NCI-H524 (cell line): ENCODE measurements at regions not wholly inside any gene's neighbourhood (a gene's known extent, or its start where the extent isn't known, plus 50 kb on each side); places are given as distances from the start of the nearest gene placed in this dataset.

Experiments used
- DNase-seq, 2 experiments: peaks; one replicate each; lab custom pipeline; 2025; lab: John Stamatoyannopoulos, UW

DNA sequence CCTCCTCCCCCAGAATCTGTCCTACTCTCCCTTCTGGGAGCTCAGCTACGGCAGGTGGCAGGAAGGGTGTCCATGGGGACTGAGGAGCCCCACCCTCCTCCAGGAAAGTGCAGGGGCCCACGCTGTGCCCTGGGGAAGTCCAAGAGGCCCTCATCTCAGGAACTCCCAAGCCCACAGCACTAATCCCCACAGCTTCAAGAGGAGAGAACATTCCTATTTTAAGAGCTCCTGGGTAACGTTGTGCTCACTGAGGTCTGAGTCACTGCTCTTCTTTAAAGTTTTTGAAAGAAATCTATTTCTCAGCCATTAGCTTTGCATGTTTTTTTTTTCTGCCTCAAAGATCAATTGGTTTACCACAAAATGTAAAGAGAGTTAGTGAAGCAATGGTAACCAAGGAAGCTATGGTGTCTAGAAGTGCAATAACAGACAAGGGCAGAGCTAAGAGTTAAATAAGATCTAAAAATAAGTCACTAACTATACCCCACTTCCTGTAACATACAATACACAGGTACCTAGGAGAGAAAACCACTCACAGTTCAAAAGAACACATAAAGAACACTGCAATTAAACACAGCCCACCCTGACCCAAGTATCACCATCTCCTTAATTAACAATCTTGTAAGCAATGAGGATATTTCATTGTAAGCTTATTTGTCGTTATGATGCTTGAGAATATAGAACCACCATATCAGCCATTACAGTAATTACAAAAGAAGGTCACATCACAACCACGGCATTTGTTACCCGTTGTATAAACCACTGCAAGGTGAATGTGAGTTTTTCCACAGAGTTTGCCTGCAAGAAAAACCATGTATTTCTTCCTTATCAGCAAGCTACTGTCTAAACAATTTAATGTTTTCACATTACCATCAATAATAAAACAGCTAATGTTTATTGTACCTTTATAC is 382.3 kb upstream of the SLC30A5 start:
- peak; percentile 35 to 84 for DNase-seq

DNA sequence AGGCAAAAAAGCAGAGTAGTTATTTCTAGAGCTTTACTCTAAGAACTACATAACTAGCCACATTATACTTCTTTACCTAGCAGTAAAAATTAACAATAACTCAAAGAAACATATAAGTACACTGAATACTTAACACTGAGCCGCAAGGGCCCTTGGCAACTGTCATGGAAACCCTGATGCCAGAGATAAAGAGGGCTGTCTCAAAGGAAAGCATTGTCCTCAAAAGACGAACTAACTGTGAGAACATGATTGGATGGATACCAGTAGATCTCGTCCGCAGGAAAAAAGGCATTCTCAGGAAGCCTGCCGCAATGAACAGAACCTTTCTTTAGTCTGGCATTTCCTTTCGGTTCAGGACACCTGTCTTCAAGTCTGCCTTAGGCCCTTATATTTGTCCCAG is 379.0 kb upstream of the SLC30A5 start:
- no peak for DNase-seq

DNA sequence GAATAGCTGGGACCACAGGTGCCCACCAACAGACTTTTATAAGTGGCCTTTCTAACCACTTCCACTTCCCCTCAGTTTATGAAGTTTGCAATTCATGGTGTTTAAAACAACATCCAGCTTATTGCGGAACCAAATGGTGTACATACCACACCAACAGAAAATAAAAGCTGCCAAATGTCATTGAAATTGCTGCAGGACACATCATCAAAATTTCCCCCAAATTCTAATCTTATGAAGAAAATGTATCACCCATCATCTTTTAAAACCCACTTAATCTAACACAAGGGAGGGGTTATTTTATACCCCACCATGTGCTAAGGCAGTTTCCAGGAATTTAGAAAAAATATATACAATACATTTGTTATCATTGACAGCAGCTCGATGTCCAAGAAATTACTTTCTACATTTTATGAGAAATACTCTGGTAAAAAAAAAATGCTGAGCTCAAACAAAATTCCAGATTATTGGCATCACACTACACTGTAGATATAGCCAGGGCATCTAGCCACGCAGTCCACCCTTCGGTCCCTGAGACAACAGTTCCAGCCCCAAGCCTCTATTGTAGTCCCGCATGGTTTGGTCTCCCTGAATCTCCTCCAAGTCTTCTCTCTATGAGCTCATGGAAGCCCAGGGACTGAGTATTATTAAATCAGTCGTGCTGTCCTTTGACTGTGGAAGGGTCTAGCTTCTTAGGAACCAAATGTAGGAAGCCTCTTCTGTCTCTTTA is 372.8 kb upstream of the SLC30A5 start:
- no peak for DNase-seq

DNA sequence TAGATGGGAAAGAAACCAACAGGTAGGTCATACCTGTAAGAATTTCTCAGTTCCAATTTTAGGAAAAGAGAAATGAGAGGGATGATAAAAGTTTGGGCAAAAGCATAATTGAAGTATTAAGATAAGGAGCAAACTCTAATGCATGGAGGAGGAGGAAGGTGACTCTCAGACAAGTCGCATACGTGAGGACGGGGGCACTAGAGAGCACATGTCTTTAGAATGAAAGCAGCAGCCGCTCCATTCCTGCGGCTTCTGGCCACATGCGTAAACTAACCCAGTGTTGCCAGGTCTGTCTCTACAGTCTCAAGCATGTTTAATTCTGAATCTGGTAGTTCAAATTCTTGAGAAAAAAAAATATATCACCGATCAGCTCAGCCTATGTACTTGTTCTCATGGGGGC is 371.5 kb upstream of the SLC30A5 start:
- DNase-seq = no peak

DNA sequence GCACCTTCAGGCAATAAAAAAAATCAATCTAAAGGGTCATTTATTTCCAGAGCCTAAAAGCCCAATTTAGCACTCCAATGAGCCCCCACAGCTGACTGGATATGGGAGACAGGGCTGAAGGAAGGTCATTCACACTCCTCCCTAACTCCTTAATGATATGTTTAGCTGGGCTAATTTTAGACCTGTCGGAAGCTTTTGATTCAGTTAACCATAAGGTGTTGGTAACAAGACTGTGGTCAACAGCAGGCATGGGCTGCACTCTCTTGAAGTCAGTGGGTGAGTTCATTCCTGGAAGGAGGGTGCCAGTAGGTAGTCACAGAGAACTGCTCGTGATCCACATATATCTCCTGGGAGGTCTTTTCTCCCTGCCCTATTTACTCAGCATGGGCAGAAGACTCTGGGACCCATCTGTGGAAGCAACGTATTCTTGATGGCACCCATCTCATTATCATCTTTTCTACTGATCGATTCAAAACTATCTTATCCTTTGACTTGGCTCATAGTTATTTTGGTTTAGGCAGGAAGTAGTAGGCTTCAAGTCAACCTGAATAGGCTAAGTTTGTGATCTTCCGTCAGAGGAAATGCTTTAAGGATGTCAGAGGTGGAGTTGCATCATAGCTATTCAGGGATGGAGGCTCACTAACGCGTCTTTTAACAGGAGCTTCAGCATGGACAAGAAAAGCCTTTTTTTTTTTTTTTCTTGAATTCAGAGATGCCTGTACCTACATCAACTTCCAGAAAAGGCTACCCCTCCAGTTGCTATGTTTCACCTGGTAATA is 367.7 kb upstream of the SLC30A5 start:
- no peak for DNase-seq

DNA sequence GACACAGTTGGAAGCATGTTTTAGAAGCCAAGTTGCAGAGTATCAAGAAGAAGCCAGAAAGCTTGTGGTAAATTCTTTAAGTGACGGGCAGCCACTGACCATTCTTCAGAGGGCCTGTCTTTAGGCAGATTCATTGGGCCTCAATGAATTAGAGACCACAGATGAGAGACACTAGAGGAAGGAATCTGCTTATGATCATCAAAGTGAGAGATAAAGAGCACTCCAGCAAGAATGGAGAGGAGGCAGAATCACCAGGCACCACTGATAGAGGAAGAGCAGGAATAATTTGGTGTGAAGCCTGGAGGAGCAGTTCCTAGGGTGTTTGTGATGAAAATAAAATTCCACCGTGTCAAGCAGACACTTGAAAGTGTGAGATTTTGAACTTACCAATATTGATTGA is 365.9 kb upstream of the SLC30A5 start:
- DNase-seq = no peak

DNA sequence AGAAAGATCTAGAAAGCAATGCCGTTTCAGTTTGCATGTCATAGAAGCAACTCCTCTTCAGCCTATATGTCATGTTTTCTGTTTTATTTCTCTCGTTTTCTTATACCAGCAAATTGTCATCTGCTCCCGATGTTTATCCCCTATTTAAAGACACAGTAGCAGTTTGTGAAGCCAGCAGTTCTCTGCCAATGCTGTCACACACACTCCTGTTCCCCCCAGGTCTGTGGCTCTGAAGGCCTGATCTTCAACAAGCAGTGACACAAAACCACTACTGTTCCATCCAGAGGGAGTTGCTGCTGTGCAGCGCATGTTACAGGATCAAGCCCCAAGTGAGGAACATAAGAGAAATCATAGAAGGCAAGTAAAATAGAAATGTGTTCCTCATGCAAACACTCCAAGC is 364.1 kb upstream of the SLC30A5 start:
- DNase-seq = no peak

DNA sequence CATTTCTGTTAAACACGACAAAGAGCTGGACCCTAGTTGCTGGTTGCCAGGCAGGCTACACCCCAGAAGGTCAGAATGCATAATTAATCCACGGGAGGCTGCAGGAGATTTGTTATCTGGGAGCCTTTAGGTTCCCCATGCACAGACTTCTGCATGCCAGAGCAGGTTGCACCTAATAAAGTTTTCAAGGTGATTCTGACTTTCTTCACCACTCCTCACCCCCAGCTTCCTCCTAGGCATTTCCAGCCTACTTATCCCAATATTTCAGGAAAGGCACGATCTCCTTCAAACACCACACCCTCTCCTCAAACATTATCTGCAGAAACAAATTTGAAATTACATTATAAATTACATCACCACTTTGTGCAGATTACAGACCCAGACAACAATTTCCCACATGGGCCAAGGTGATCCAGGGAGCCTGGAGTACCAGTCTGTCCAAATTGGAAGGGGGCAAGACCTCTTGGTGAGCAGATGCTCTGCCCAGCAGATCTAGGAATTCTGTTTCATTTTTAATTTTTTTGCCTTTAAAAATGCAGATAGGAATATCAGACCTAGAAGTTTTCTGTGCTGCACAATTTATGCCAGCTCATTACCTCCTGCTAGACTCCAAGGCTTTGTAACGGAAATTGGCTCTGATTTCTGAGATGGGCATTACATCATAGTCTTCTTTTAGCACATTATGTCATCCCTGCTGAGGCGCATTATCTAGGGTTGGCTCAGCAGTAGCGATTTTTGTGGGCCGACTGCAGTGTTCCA is 363.4 kb upstream of the SLC30A5 start:
- DNase-seq = no peak

DNA sequence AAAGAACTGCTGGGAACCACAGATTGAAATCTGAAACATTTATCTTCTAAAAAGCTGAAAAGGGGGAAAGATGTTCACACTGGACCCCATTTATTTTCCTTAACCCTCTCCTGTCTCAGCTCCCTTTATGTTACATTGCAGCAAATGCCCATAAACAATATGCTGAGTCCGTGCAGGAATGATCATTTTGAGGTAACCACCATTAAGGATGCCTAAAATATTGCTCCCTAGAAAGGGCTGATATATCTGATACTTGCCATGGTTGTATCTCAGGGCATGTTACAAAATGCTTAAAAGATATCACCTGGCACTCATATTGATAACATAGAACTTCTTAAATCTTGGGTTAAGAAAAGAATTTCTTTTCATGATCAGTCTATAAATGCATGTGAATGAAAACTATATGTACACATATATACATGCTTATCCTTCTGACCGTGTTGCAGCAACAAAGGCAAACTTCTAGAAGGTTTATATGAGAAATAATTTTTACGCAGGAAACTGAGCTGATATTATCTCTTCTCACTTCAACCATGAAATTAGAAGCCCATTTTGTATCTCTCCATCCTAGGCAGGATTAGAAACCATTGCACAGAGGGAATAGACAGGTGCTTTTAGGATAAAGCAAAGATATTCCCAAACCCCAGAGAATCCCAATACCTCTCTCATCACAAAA is 362.7 kb upstream of the SLC30A5 start:
- no peak for DNase-seq

DNA sequence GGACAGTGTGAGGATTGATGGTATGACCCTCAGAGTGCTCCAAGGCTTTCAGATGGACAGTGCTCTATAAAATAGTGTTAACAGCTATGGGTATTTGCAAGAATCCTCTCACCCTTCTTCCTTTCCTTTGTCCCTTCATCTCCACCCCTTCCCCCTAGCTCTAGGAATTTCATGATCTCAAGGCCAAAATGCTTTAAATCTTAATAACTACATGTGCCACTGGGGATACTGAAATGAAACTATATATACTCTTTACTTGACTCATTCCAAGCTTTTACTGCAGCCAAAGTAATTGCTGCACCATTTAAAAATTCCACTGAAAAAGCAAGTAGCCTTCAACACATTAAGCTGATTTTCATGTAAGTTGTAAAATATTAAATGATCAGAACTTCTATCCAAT is 361.6 kb upstream of the SLC30A5 start:
- no peak for DNase-seq

DNA sequence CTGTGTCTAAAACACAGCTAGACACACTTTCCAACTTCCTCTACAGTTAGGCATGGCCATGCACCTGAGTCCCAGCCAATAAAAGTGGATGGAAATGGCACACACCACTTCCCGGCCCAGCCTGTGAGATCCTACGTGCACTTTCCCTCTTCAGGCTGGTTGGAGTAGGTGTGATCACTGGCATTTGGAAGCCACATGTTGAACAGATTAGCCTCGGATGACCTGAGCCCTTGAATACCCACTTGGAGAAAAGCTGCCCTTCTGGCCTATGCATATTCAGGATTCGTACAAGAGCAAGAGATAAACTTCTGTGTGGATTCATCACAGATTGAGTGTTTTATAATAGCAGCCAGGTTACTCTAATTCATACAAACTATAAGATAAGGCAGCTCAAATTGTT is 359.0 kb upstream of the SLC30A5 start:
- DNase-seq = peak; percentile 59 to 93

DNA sequence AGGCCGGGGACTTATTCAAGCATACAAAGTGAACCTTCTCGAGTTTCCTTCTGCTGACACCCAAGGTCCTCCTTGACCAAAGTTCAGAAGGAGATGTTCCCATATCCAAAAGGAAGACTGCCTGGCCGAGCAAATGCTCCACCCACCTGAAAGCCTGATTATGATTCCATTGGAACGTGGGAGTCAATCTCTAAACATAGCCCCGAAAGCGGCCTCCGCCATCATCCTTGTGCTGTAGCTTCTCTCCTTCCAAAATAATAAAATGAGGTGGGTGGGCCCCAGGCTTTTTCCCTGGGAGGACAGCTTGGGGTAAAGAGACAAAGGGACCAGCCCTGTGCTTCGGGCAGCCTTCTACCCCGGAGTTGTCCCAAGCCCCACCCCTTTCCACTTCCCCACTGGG is 355.6 kb upstream of the SLC30A5 start:
- no peak for DNase-seq

DNA sequence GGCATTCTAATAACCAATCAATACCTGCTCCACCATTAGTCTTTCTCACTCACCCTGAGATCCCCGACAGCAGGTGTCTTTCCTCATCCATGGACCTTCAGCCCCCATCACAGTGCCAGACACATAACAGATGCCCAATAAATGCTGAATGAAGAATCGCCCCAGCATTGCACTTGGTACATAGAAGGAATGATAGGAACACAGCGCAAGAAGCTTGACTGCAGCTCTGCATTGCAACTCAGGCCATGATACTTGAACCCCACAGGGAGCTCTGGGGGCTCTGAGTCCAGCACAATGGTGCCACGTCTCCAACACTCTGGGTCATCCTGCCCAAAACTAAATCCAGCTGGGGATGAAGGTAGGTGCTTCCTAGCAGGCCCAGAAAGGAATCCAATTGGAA is 355.0 kb upstream of the SLC30A5 start:
- DNase-seq = no peak

DNA sequence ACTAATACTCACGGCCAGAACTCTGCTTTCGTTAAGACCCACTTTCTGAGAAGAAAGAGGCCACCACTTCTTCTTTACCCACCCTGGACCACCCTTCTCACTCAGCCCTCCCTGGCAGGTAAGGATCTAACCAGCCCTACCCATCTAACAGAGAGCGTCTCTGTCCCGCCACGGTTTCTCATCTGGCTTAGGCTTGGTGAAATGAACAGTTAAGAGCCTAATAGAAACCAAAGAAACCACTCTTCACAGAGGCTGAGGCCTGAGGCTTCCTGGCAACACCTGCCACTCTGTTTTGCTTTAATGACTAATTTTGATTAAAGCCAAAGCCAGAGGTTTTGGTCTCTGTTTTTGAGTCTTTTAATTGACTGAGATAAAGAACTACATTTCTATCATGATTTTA is 354.1 kb upstream of the SLC30A5 start:
- DNase-seq = peak in 1 of 2 experiments; percentile 4

DNA sequence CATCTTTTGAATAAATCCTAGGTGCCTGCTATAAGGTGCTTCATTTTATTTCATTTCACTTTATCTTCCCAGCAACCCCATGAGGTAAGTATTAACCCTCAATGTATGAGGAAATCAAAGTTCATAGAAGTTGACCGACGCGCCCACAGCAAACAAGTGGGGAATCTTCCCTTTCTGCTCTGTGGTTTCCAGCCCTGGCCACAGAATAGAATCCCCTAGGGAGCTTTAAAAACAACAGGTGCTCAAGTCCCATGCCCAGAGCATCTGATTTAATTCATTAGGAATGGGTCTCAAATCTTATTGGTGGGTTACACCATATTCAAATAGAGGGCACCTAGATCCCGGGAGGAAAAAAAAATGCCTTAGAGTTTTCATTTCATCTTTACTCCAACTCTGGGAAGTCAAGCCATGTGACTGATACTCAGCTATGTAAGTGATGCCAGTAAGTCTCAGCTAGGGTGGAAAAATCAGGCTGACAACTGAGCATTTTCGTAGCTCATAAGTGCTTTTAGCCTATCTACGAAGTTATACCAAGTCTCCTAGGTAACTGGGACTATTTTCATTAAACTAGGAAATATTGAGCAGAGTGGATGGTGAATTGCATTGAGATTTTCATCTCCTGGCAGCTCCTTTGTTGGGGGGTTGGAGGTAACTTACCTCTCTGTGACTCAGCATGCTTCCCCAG is 353.4 kb upstream of the SLC30A5 start:
- peak in 1 of 2 experiments; percentile 50 for DNase-seq

DNA sequence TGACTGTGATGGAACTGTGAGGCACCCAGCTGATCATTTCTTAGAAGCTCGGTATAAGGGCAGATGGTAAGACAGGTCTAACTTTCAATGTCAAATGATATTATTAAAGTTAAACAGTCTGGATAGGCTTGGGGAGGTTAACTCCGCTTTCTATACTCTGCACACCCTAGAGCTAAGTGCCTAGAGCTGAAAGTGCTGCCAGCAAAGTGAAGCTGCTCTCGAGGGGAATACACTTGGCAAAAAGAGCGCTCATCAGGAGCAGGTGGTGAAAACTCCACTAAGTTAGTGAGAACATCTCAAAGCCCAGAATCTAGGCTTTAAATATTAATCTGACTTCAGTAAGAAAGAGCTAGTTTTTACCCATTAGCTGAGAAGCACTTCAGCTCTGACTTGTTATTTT is 349.6 kb upstream of the SLC30A5 start:
- DNase-seq = peak in 1 of 2 experiments; percentile 37

DNA sequence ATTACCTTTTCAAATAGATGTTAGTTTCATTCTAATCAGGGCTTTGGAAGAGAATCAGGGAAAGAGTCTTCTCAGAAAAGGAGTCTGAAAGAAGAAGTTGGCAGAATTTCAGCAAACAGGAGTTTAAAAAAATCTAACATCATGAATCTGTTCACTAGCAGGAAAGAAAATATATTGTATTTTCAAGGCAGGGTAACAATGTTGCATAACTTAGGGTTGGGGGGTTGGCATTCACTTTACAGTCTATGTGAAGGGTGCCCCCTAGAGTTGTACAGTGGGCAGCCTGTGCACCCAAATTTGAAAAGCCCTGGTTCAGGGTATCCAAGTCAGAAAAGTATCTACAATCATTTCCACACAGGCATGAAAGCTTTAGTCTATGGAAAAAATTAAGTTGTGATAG is 348.4 kb upstream of the SLC30A5 start:
- peak in 1 of 2 experiments; percentile 8 for DNase-seq

DNA sequence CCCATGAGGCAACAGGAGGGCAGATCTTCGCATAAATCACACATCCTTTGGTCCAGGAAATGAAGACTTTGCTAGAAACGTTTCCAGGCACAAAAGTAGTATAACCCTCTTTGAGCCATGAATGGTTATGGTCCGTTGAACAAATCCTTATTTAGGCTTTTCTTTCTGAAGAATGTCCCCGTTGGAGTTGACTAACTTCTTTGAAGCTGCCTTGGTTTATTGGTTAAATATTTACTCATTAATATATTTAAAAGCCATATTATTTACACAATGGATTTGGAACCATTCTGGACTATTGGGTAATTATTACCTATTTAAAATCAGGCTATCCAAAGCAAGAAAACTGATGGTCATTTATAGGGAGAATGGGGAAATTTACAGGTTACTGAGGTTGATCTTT is 347.6 kb upstream of the SLC30A5 start:
- DNase-seq = no peak

DNA sequence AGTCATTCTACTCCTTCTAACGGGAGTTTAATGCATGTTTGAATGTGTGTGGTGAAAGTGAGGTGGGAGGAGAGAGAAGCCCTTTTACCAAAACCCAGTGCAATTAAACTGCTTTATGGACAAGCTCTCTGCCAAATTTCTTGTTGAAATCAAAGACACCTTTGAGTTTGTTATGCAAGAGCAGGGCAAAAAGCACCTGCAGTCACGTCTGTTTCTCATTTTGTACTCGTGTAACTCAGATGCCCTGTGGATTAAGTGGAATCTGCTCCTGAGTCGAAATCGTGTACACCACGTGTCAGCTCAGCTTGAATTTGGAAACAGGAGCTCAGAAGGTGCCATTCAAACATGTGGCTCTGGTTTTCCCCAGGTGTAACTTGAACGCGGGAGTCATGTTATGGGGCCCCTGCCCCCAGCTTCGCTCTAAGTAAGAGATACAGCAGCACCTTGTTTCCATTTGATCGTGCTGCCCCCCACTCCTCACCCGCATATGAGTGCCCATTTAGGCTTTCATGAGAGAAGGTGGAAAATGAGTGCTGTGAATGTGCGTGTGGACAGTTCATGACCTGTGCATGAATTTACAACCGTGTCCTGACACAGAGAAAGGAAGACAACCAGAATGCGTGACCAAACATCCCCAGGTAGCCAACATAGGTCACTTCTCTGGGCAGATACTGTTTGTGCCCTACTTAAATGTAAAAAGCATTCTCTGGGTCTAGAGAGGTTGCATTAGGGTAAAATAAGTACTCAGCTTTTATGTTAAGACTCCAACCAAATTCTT is 347.0 kb upstream of the SLC30A5 start:
- DNase-seq = no peak

DNA sequence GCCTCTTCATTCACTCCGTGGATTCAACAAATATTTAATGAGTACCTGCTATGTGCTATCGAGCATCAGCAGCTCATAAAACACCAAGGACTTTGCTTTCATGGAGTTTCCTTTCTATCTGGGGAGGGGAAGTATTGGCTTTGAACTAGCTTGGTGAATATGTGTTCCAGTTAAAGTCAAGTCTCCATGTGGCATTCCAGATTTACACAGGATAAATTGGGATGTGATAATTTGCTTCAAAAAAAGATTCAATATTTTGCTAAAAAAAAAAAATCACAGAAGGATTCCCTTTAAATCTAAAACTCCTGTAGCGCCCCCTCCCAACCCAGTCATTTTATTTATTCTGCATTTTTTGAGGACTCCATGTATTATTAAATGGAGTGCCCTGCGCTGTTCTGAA is 346.3 kb upstream of the SLC30A5 start:
- no peak for DNase-seq
